ENCODE measurements at regions not wholly inside any gene's neighbourhood (a gene's known extent, or its start where the extent isn't known, plus 50 kb on each side); places are given as distances from the start of the nearest gene placed in this dataset.
A peak's percentile ranks its signal among the peaks of the same experiment; 100 is the strongest.
"Not testable (repeated sequence)": the region's sequence is repeated elsewhere in the genome, so short reads cannot be mapped to it uniquely, and the experiment has no call there.

- DNase-seq, result no peak
Measured at GRCh38 chr19:30690935-30691818, 319.0 kb downstream of the ZNF536 start.

DNA sequence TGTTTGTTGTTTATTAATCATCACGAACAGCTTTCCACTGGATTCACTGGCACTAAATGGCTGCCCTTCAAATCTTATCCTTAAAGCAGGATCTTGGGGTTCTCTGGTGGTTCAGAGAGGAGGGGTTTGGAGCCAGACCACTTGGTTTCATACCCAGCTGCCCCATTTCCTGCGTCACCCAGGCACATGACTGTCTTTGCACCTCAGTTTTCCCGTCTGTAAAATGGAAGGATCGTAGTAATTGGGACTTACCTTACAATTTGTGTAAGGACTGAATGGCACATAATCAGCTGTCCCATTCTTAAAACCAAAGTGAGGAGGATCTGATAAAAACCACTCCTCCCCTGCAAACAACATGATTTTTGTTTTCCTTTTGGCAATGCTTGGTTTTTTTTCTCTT, 318.3 kb downstream of the ZNF536 start:
- no peak for DNase-seq

DNA sequence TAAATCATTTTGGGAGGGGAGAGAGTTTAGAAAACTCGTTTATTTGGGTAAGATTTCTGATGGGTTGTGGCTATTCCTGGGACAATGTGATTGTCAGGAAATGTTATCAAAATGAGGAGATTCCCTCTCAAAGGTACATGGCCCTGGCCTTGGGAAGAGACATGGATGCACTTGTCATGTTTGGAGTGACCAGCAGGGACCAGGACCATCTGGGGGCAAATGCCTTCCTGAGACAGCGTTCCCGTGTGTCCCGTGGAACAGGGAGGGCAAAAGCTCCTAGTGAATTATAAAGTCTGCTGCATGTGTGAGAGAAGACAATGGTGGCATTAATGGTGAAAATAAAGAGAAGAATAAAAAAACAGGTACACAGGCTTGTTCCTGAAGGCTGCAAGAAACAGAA, 317.3 kb downstream of the ZNF536 start:
- no peak for DNase-seq

DNA sequence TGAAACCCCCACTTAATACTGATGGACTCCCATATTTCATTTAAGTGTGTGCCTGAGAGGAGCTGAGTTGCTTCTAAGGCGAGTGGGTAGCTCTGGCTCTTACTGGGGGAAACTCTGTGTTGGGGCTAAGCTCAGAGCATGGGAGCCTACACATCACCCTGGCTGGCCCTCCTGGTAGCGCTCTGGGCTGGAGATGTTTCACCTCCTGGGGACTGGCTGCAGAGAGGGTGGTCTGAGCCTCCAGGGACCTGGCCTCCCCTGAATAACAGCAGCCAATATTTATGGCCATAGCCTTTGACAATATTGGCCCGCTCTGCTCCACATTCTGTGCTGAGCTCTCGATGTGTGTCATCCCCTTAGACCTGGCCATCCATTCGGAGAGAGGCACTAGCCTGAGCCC, 316.5 kb downstream of the ZNF536 start:
- no peak for DNase-seq

GRCh38 chr19:30686826-30687566, 314.8 kb downstream of the ZNF536 start:
- DNase-seq, result no peak

GRCh38 chr19:30686176-30686820, 314.1 kb downstream of the ZNF536 start:
- no peak for DNase-seq

DNA sequence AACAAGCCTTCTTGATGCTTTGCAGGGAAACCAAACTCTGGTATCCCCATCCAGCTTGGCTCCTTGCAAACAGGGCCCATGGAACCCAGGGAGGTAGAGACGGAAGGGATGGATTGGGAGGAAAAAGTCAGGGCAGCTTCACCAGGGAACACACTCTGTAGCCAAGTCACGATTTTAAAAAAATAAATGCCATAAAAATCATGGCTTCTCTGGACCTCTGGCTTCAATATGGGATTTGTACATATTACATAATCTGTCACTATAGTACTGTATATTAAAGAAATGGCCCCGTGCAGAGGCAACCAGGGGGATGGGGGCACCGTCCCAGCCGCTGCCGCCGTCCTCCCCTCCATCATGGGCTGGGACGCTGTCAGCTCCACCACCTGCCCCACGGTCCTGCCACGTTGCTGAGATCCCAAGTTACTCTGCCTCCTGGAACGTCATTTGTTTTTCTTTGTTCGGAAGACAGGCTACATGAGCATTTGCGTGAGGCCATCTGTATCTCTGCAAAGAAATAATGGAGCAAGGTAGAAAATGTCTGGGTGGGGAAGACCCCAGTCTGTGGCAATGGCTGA, 313.3 kb downstream of the ZNF536 start:
- no peak for DNase-seq

- no peak for DNase-seq
Measured at GRCh38 chr19:30684613-30685012, 312.4 kb downstream of the ZNF536 start.

DNA sequence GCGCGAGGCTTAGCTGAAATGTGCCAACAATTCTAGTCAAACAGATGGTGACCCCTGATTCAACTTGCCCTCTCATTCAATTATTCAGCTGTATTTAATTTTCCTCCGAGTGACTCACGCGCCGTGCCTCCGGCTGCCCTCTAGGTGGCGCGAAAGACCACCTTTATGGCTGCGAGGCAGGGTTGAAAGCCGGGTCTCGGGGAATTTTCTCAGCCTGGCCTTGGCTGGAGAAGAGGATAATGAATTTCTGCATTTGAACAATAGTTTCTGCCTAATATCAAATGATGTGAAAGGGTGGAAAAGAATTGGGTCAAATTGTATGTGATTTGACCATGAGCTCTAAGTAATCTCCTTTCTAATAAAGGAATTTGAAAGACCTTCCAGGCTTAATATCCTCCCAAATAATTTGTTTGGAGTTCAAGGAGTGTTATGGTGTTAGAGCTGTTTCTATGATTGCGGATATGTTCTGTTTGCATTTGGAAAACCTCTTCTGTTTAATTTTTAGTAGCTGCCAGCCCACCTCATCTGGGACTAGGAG, 310.9 kb downstream of the ZNF536 start:
- DNase-seq, result peak; percentile 32

DNA sequence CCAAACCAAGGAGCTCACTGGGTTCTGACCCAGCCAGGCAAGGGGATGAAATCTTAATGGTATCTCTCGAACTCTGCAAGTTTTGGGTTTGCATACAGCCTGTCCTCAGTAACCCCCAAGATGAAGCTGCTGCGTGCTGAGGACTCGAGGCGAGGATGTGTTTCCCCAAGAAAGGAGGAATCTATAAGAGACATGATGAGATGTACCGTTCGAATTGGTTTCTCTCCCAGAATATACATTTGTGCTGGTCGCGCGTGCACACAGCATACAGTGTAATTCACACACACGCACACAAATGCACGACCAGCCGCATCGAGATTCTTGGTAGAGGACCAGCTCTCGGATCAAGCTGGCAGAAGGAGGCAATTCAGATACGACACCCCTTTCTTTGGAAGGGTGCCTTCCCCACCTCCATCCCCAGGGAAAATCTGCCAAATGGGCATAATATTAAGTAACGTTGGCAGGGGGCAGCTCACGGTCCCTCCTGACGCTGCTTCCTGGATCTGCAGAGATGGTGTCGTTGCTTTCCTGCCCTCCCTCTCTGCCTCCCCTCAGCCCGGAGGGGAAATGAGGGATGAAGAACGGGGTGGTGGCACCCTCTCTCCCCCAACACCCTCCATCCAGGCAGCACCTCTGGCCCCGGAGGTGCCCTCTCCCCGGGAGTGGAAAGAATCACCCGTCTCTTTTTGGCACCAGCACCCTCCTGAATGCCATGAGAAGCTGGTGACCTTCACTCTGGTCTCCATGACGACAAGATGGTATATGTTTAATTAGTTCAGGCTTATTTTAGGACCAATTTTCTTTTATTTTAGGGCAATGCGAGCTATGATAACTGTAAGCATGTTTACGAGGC, 310.2 kb downstream of the ZNF536 start:
- DNase-seq, result no peak

GRCh38 chr19:30681162-30682100, 309.2 kb downstream of the ZNF536 start:
- DNase-seq, result no peak

DNA sequence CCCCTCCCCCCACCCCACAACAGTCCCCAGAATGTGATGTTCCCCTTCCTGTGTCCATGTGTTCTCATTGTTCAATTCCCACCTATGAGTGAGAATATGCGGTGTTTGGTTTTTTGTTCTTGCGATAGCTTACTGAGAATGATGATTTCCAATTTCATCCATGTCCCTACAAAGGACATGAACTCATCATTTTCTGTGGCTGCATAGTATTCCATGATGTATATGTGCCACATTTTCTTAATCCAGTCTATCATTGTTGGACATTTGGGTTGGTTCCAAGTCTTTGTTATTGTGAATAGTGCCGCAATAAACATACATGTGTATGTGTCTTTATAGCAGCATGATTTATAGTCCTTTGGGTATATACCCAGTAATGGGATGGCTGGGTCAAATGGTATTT, 308.2 kb downstream of the ZNF536 start:
- DNase-seq, result not testable (repeated sequence)

GRCh38 chr19:30679789-30680188, 307.6 kb downstream of the ZNF536 start:
- DNase-seq, result no peak

DNA sequence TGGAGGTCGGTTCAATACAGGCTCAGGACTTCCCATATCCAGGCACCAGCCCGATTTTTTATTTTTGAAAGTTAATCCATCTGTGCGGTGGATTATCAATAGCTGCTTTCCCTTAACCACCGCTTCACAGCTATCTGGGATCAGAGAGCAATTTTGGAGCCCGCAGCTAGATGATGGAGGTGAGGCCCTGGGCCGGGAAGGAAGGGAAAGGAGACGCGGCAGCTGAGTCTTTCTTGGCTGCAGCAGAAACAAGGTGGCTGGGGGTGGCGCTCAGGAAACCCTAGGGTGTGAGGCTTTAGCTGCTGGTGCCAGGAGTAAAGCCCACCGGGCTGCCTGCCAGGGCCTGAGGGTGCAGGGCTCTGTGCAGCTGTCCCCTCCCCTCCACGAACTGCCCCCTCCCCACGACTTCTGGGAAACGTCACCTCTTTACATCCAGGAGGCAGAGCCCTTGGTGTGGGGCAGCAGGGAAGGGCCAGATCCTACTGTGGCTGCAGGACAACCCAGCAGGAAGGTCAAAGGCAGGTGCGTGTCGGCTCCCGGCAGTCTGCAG, 307.0 kb downstream of the ZNF536 start:
- DNase-seq, result no peak

DNA sequence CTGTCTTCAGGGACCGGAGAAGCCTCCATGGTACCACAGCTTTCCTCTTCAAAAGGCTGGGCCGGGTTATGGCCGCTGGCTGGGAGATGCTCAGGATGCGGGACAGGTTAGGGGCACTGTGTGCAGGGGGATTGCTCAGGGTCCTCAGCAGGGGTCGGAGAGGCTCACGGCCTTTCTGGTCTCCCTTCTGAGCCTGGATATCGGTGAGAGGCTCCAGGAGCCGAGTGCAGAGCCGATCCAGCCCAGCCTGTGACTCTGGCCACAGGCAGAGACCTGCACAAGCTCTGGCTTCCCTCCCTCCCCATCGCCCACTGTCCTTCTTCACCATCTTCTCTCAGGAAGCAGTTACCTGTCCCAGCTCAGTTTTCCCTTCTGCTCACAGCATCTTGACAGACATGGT, 306.0 kb downstream of the ZNF536 start:
- no peak for DNase-seq

- no peak for DNase-seq
Measured at GRCh38 chr19:30677702-30678101, 305.5 kb downstream of the ZNF536 start.

DNA sequence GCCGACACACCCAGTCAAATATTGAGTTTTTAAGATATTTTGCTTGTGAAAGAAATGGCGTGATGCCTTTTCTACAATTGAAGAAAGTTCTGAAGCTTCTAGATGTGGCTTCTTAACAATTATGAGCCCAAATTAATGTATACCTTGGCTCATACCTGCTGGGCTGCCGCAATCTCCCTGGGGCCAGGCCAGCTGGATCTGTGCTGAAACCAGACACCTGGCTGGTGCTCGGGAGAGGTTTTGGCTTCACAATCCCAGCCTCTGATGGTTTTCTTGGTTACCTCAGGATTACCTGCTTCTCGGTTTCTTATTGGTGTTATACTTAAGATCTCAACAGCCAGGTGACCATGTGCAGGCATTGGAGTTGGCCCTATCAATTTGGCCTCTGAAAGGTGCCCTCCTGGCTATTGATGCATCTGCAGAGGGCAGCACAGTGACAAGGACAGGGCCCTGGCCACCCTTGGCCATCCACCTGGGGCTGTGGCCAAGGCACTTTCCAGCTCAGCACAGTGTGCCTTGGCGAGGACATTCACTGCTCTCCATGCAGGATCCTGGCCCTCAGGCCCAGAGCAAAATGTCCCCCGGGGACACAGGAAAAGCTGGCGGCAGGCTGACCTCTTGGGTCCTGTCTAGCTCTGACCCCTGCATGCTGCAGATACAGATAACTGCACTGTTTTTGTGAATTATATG, 305.0 kb downstream of the ZNF536 start:
- no peak for DNase-seq

DNA sequence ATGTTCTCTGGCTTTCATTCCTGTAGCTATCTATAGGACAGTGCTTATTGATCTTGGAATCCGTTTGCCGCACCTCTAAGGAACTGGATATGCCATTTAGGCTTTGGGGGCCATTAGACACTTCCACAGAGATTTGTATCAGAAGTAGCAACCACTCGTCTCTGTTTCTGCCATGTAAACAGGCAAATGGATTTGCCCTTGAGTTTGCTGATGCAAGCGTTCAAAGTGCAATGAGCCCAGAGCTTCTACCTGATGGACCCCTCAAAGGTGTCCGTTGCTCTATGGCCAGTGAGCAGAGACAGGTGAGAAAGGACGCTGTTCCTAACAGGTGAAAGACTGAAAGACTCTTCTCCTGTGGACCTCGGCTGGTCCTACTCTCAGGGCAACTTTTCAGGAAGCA, 302.9 kb downstream of the ZNF536 start:
- no peak for DNase-seq

DNA sequence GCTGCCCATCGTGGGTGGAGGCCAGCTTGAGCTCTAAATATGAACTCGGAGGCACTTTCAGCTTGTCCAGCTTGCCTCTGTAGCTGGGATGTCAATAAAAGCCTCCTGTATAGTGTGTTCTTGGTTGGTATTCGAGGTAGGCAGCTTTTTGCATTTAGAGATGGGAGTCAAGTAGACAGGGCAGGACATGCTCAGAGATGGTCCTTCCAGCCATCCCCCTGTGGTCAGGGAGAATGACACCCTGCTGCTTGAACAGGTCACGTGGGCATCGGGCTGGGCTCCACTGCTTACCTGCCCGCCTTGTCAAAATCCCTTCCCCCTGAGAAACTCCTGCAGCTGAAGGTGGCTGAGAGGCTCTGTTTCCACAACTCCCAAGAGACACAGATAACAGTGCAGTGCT, 302.5 kb downstream of the ZNF536 start:
- no peak for DNase-seq

- DNase-seq, result no peak
Measured at GRCh38 chr19:30673336-30673735, 301.2 kb downstream of the ZNF536 start.
